GM21576 (cell line): ENCODE measurements at regions not wholly inside any gene's neighbourhood (a gene's known extent, or its start where the extent isn't known, plus 50 kb on each side); places are given as distances from the start of the nearest gene placed in this dataset.

Experiments used
- ATAC-seq: cut with Tn5 transposase; IDR thresholded peaks from one replicate; pipeline ENCODE4 v1.9.1; 2021; ENCODE audit warnings: mild to moderate bottlenecking, moderate library complexity; ENCODE audit not compliant: unreplicated experiment

GRCh38 chr7:25495342-25496250 is 267.3 kb upstream of the NPVF start:
- ATAC-seq, result no peak

- no peak for ATAC-seq
These were observed 268.4 kb upstream of the NPVF start for GRCh38 chr7:25496476-25497368.

GRCh38 chr7:25500393-25500921 is 272.2 kb upstream of the NPVF start:
- ATAC-seq, result no peak

- no peak for ATAC-seq
These were observed 275.0 kb upstream of the NPVF start for GRCh38 chr7:25503306-25503705.

GRCh38 chr7:25512061-25512687 is 283.9 kb upstream of the NPVF start:
- ATAC-seq, result no peak

- no peak for ATAC-seq
These were observed 287.5 kb upstream of the NPVF start for GRCh38 chr7:25515633-25516275.

GRCh38 chr7:25517906-25518305 is 289.6 kb upstream of the NPVF start:
- ATAC-seq, result no peak

- ATAC-seq, result no peak
These were observed 291.7 kb upstream of the NPVF start for GRCh38 chr7:25520017-25520416.

- ATAC-seq, result no peak
These were observed 292.2 kb upstream of the NPVF start for GRCh38 chr7:25520516-25520915.

- no peak for ATAC-seq
These were observed 292.9 kb upstream of the NPVF start for GRCh38 chr7:25521236-25521635.

GRCh38 chr7:25522727-25523126 is 294.4 kb upstream of the NPVF start:
- no peak for ATAC-seq

GRCh38 chr7:25527665-25528170 is 299.4 kb upstream of the NPVF start:
- ATAC-seq, result no peak

- no peak for ATAC-seq
These were observed 301.0 kb upstream of the NPVF start for GRCh38 chr7:25529320-25529719.

GRCh38 chr7:25536851-25537250 is 308.6 kb upstream of the NPVF start:
- no peak for ATAC-seq

- no peak for ATAC-seq
These were observed 309.5 kb upstream of the NPVF start for GRCh38 chr7:25537662-25538375.

- no peak for ATAC-seq
These were observed 313.0 kb upstream of the NPVF start for GRCh38 chr7:25541094-25541821.

- ATAC-seq, result no peak
These were observed 313.6 kb upstream of the NPVF start for GRCh38 chr7:25541877-25542276.

GRCh38 chr7:25543210-25543609 is 314.9 kb upstream of the NPVF start:
- no peak for ATAC-seq

- ATAC-seq, result no peak
These were observed 315.5 kb upstream of the NPVF start for GRCh38 chr7:25543798-25544197.
